Thyroid gland (tissue), 4 donors: ENCODE measurements at regions not wholly inside any gene's neighbourhood (a gene's known extent, or its start where the extent isn't known, plus 50 kb on each side); places are given as distances from the start of the nearest gene placed in this dataset.

Experiments used
- DNase-seq, 2 donors: peaks; one replicate each; pipeline ENCODE4 v3.0.0-alpha.2; 2019
- H3K27ac ChIP-seq, 3 donors: fragments of 200-600 bp; sonication (generic); 1 replicate in 2 of 3; 2 replicates in 1 of 3; pipeline ENCODE4 v1.5.1; 2016 to 2019; ENCODE audit warnings: mild to moderate bottlenecking in 1 of 3, moderate library complexity in 1 of 3
- H3K27me3 ChIP-seq: fragments of 200-600 bp; sonication (generic); one replicate; pipeline ENCODE4 v1.5.1; 2019
- H3K36me3 ChIP-seq, 2 donors: fragments of 200-600 bp; sonication (generic); one replicate each; pipeline ENCODE4 v1.5.1; 2016 to 2019
- H3K4me1 ChIP-seq, 2 donors: fragments of 200-600 bp; sonication (generic); one replicate each; pipeline ENCODE4 v1.5.1; 2017 to 2019
- H3K4me3 ChIP-seq, 3 donors: fragments of 200-600 bp; sonication (generic); replicated peaks in 1 of 3; 1 replicate in 2 of 3; 2 replicates in 1 of 3; pipeline ENCODE4 v1.5.1; 2016; ENCODE audit warnings: mild to moderate bottlenecking in 1 of 3
- H3K9me3 ChIP-seq: fragments of 200-600 bp; sonication (generic); one replicate; pipeline ENCODE4 v1.5.1; 2017
- CTCF ChIP-seq, 6 experiments: fragments of 200-600 bp in 3 of 6; fragments of 450-650 bp in 3 of 6; sonication (generic) in 3 of 6; IDR thresholded peaks; one replicate each; pipeline ENCODE4 v1.5.1; 2016 to 2019; ENCODE audit warnings: antibody characterized with exemption in 6 of 6, mild to moderate bottlenecking in 2 of 6, inconsistent platforms in 1 of 6, moderate library complexity in 1 of 6
- POLR2A ChIP-seq, 2 donors: fragments of 450-650 bp; IDR thresholded peaks; one replicate each; pipeline ENCODE4 v1.6.1; 2017; ENCODE audit warnings: antibody characterized with exemption in 2 of 2, mild to moderate bottlenecking in 2 of 2, moderate library complexity in 1 of 2
- whole genome bisulfite sequencing, 2 donors: methylation state at CpG; one replicate each; pipeline ENCODE4 v1.1.5; 2017; 5-methylcytosine and 5-hydroxymethylcytosine counted together
- intact Hi-C: fragments of 100-400 bp; cut with DNase I; formaldehyde crosslinking; loops from one replicate; pipeline ENCODE4 v1.15.1; 2023

- WGBS, 2 donors, result 13 to 22% methylated on average over 2 of the region's 2 CpGs
- TF ChIP-seq CTCF (IDR thresholded peaks at IDR 0.05) (no peak), POLR2A (IDR thresholded peaks at IDR 0.05) (no peak)
- Histone ChIP-seq H3K4me1 (peaks cover 9 to 15% of the 10 kb centered on the region in 2 donors), H3K9me3 (no peaks in the 10 kb centered on the region), H3K4me3 (no peak overlapping the region), H3K36me3 (no peaks in the 10 kb centered on the region), H3K27me3 (no peaks in the 10 kb centered on the region), H3K27ac (peak overlapping the region in 1 of 3 donors; percentile 37)
- intact Hi-C loops, result no loop called here
- peak; percentile 23 to 55 for DNase-seq
These were observed 550.5 kb upstream of the AGTR1 start for GRCh38 chr3:148146947-148147826.

GRCh38 chr3:148147903-148148302, 549.8 kb upstream of the AGTR1 start:
- Histone ChIP-seq H3K9me3 (no peaks in the 10 kb centered on the region), H3K4me1 (peaks cover 9 to 15% of the 10 kb centered on the region in 2 donors), H3K36me3 (no peaks in the 10 kb centered on the region), H3K27ac (no peak overlapping the region), H3K27me3 (no peaks in the 10 kb centered on the region), H3K4me3 (no peak overlapping the region)
- TF ChIP-seq CTCF (IDR thresholded peaks at IDR 0.05) (no peak), POLR2A (IDR thresholded peaks at IDR 0.05) (no peak)
- no peak for DNase-seq
- 72 to 82% methylated on average over 2 of the region's 2 CpGs for WGBS, 2 donors
- intact Hi-C loops, result no loop called here

GRCh38 chr3:148149556-148149955, 548.1 kb upstream of the AGTR1 start:
- no peak for DNase-seq
- 78 to 90% methylated on average over 2 of the region's 2 CpGs for WGBS, 2 donors
- Histone ChIP-seq H3K27ac (no peak overlapping the region), H3K9me3 (no peaks in the 10 kb centered on the region), H3K4me1 (peaks cover 9 to 15% of the 10 kb centered on the region in 2 donors), H3K36me3 (no peaks in the 10 kb centered on the region), H3K27me3 (no peaks in the 10 kb centered on the region), H3K4me3 (no peak overlapping the region)
- intact Hi-C loops, result no loop called here
- TF ChIP-seq POLR2A (IDR thresholded peaks at IDR 0.05) (no peak), CTCF (IDR thresholded peaks at IDR 0.05) (no peak)

GRCh38 chr3:148150141-148150540, 547.6 kb upstream of the AGTR1 start:
- TF ChIP-seq POLR2A (IDR thresholded peaks at IDR 0.05) (no peak), CTCF (IDR thresholded peaks at IDR 0.05) (no peak)
- H3K4me1 ChIP-seq, result peaks cover 9 to 15% of the 10 kb centered on the region in 2 donors
- intact Hi-C loops, result no loop called here
- H3K36me3 ChIP-seq, result no peaks in the 10 kb centered on the region
- no peak for DNase-seq
- 87 to 92% methylated on average over 2 of the region's 2 CpGs for WGBS, 2 donors
- no peak overlapping the region for H3K27ac ChIP-seq
- no peaks in the 10 kb centered on the region for H3K27me3 ChIP-seq
- H3K4me3 ChIP-seq, result no peak overlapping the region
- no peaks in the 10 kb centered on the region for H3K9me3 ChIP-seq

GRCh38 chr3:148158210-148158609, 539.5 kb upstream of the AGTR1 start:
- H3K9me3 ChIP-seq, result no peaks in the 10 kb centered on the region
- intact Hi-C loops, result no loop called here
- H3K4me3 ChIP-seq, result no peak overlapping the region
- no peaks in the 10 kb centered on the region for H3K27me3 ChIP-seq
- H3K36me3 ChIP-seq, result no peaks in the 10 kb centered on the region
- TF ChIP-seq POLR2A (IDR thresholded peaks at IDR 0.05), result no peak
- no peak for TF ChIP-seq CTCF (IDR thresholded peaks at IDR 0.05)
- H3K27ac ChIP-seq, result no peak overlapping the region
- 74 to 80% methylated on average over 3 of the region's 3 CpGs for WGBS, 2 donors
- no peaks in the 10 kb centered on the region for H3K4me1 ChIP-seq
- no peak for DNase-seq
